ENCODE measurements at regions not wholly inside any gene's neighbourhood (a gene's known extent, or its start where the extent isn't known, plus 50 kb on each side); places are given as distances from the start of the nearest gene placed in this dataset.

GRCh38 chr17:54194268-54194667 lies 371.5 kb downstream of the KIF2B start:
- no peak for TF ChIP-seq EP300 (IDR thresholded peaks at IDR 0.05; ENCODE audit: low read depth in 2 of 2, low read length in 2 of 2)
- no peak for TF ChIP-seq EP300 (CRISPR knock-in tag; IDR thresholded peaks at IDR 0.05; ENCODE audit: borderline replicate concordance)
- TF ChIP-seq ZNF569 (CRISPR knock-in tag; IDR thresholded peaks at IDR 0.05; ENCODE audit: borderline replicate concordance), result no peak
- TF ChIP-seq ZNF274 (CRISPR knock-in tag; IDR thresholded peaks at IDR 0.05), result no peak
- no peak for TF ChIP-seq ZNF660 (CRISPR knock-in tag; IDR thresholded peaks at IDR 0.05; ENCODE audit: borderline replicate concordance, low read depth)
- TF ChIP-seq SMARCC2 (IDR thresholded peaks at IDR 0.05), result no peak
- TF ChIP-seq ETS1 (CRISPR knock-in tag; IDR thresholded peaks at IDR 0.05), result no peak
- no peak for TF ChIP-seq TP53 (CRISPR knock-in tag; conservative IDR thresholded peaks at IDR 0.05)
- TF ChIP-seq FLYWCH1 (CRISPR knock-in tag; IDR thresholded peaks at IDR 0.05), result no peak
- no peak for TF ChIP-seq CHD2 (IDR thresholded peaks at IDR 0.05; ENCODE audit: low read depth, low read length)
- TF ChIP-seq SYNCRIP (IDR thresholded peaks at IDR 0.05; ENCODE audit: insufficient read depth, low read depth, low read length), result no peak
- no peak for TF ChIP-seq GABPA (IDR thresholded peaks at IDR 0.05; ENCODE audit: low read depth, low read length)
- TF ChIP-seq GABPA (CRISPR knock-in tag; IDR thresholded peaks at IDR 0.05; ENCODE audit: low read depth), result no peak
- no peak for TF ChIP-seq SAFB2 (CRISPR knock-in tag; IDR thresholded peaks at IDR 0.05; ENCODE audit: borderline replicate concordance, low read depth)
- TF ChIP-seq CTCF (CRISPR knock-in tag; IDR thresholded peaks at IDR 0.05), result no peak
